ENCODE measurements at regions not wholly inside any gene's neighbourhood (a gene's known extent, or its start where the extent isn't known, plus 50 kb on each side); places are given as distances from the start of the nearest gene placed in this dataset.

DNA sequence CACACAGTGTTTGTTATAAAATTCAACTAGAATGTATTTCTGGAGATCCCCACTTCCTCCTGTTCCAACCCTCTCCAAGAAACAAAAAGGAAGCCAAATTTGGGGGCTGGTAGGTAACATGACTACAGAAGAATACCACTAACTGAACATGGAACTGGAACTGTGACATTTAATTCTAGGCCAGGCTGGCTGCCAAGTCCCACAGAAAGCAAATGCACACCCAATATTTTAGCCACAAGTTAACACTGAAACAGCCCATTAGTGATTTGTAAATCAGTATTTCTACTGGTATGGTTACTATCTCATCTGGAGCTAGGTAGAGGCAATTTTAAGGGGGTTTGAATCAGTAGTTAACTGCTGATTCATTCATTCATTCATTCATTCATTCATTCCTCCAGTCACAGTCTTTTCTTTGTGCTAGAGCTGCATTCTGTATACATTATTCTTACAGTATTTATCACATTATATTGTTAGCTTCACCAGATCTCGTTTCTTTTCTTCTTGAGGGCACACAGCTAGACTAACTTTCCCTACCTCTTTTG, 131.7 kb upstream of the GDNF start:
- intact Hi-C loops (cut with DNase I) = no loop called here
- DNase-seq (ENCODE audit: extremely low spot score) = no peak
- Histone ChIP-seq H3K27me3 (no peaks in the 10 kb centered on the region), H3K9me3 (no peaks in the 10 kb centered on the region), H3K4me3 (no peak overlapping the region), H3K27ac (replicated peaks in 1 of 4) (no peak overlapping the region), H3K4me1 (peaks cover 0 to 10% (median 7%) of the 10 kb centered on the region in 4 donors), H3K36me3 (no peaks in the 10 kb centered on the region)
- TF ChIP-seq EP300 (IDR thresholded peaks at IDR 0.05) (no peak), POLR2A (IDR thresholded peaks at IDR 0.05; ENCODE audit: low read depth) (no peak), POLR2AphosphoS5 (IDR thresholded peaks at IDR 0.05) (no peak)
- TF ChIP-seq, protein P1, sequence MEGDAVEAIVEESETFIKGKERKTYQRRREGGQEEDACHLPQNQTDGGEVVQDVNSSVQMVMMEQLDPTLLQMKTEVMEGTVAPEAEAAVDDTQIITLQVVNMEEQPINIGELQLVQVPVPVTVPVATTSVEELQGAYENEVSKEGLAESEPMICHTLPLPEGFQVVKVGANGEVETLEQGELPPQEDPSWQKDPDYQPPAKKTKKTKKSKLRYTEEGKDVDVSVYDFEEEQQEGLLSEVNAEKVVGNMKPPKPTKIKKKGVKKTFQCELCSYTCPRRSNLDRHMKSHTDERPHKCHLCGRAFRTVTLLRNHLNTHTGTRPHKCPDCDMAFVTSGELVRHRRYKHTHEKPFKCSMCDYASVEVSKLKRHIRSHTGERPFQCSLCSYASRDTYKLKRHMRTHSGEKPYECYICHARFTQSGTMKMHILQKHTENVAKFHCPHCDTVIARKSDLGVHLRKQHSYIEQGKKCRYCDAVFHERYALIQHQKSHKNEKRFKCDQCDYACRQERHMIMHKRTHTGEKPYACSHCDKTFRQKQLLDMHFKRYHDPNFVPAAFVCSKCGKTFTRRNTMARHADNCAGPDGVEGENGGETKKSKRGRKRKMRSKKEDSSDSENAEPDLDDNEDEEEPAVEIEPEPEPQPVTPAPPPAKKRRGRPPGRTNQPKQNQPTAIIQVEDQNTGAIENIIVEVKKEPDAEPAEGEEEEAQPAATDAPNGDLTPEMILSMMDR (IDR thresholded peaks at IDR 0.05) = no peak
- 78% methylated on average over 1 of the region's 1 CpG for WGBS

DNA sequence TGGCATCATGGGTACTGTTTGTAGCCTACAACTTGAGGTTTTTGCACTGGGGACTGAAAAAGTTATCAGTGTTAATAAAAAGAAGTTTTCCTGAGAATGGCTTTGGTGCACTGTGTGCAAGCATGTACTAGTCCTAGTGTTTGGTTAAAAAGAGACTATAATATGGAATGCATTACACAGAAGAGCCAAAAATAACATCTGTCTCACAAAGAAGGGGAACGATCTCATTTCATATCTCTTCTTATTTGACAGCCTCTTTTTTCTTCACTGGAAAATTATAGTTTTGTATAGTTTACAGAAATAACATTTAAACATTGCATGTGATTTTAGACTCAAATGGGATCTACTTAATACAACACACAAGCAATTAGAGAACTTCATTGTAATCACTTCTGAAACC, 127.0 kb upstream of the GDNF start:
- Histone ChIP-seq H3K9me3 (no peaks in the 10 kb centered on the region), H3K36me3 (no peaks in the 10 kb centered on the region), H3K27me3 (no peaks in the 10 kb centered on the region), H3K4me1 (peaks cover 0 to 17% (median 11%) of the 10 kb centered on the region in 4 donors), H3K27ac (replicated peaks in 1 of 4) (no peak overlapping the region), H3K4me3 (no peak overlapping the region)
- DNase-seq (ENCODE audit: extremely low spot score) = no peak
- 5% methylated on average over 1 of the region's 1 CpG for WGBS
- intact Hi-C loops (cut with DNase I) = no loop called here
- TF ChIP-seq, protein P1 (IDR thresholded peaks at IDR 0.05) = no peak
- TF ChIP-seq POLR2A (IDR thresholded peaks at IDR 0.05; ENCODE audit: low read depth) = no peak
- TF ChIP-seq EP300 (IDR thresholded peaks at IDR 0.05) = no peak
- no peak for TF ChIP-seq POLR2AphosphoS5 (IDR thresholded peaks at IDR 0.05)

DNA sequence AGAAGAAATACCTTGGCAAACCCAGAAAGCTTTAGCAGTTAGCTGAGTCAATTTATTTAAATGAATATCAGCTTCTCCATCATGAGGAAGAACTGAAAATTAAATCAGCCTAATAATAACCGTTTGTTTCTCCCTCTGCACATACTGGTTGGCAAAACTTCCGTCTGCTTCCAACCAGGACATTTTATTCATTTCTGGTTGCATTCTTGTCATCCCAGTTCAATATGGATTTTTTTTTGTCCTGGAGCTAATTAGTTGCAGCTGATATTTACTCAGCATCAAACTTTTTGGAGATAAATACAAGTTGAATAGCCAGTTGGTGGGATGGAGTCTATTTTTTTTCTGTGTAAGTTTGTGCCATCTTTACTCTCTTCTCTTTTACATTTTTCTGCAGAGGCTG, 126.5 kb upstream of the GDNF start:
- DNase-seq (ENCODE audit: extremely low spot score) = no peak
- no peaks in the 10 kb centered on the region for H3K9me3 ChIP-seq
- TF ChIP-seq POLR2A (IDR thresholded peaks at IDR 0.05; ENCODE audit: low read depth) (no peak), POLR2AphosphoS5 (IDR thresholded peaks at IDR 0.05) (no peak), EP300 (IDR thresholded peaks at IDR 0.05) (no peak)
- TF ChIP-seq, protein P1 (IDR thresholded peaks at IDR 0.05) = no peak
- H3K27ac ChIP-seq (replicated peaks in 1 of 4) = no peak overlapping the region
- 51% methylated on average over 2 of the region's 2 CpGs for WGBS
- peaks cover 0 to 17% (median 11%) of the 10 kb centered on the region in 4 donors for H3K4me1 ChIP-seq
- no peak overlapping the region for H3K4me3 ChIP-seq
- H3K36me3 ChIP-seq = no peaks in the 10 kb centered on the region
- intact Hi-C loops (cut with DNase I) = no loop called here
- no peaks in the 10 kb centered on the region for H3K27me3 ChIP-seq

DNA sequence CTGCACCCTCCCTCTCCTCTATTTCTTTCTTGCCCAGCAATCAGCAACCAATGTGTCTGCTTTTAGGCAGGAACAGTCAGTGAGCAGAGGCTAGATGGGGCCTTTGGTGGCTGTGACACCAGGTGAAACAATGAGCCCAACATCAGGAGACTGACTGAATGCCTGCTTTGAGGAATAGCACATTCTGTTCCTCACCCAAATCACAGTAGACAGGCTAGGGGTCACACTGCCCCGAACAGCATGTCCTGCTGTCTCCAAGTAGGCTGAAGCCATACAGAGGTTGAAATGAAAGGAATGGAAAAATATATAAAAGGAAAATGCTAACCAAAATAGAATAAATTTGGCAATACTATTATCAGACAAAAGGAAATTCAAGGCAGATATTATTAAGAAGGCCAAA, 122.5 kb upstream of the GDNF start:
- Histone ChIP-seq H3K4me3 (no peak overlapping the region), H3K36me3 (no peaks in the 10 kb centered on the region), H3K9me3 (peaks cover 0 to 25% (median 15%) of the 10 kb centered on the region in 4 donors), H3K27me3 (no peaks in the 10 kb centered on the region), H3K27ac (replicated peaks in 1 of 4) (no peak overlapping the region), H3K4me1 (peaks cover 0 to 15% (median 10%) of the 10 kb centered on the region in 4 donors)
- no peak for DNase-seq (ENCODE audit: extremely low spot score)
- 90% methylated on average over 1 of the region's 1 CpG for WGBS
- intact Hi-C loops (cut with DNase I) = no loop called here
- no peak for TF ChIP-seq POLR2AphosphoS5 (IDR thresholded peaks at IDR 0.05)
- TF ChIP-seq, protein P1 (IDR thresholded peaks at IDR 0.05) = no peak
- no peak for TF ChIP-seq EP300 (IDR thresholded peaks at IDR 0.05)
- no peak for TF ChIP-seq POLR2A (IDR thresholded peaks at IDR 0.05; ENCODE audit: low read depth)

DNA sequence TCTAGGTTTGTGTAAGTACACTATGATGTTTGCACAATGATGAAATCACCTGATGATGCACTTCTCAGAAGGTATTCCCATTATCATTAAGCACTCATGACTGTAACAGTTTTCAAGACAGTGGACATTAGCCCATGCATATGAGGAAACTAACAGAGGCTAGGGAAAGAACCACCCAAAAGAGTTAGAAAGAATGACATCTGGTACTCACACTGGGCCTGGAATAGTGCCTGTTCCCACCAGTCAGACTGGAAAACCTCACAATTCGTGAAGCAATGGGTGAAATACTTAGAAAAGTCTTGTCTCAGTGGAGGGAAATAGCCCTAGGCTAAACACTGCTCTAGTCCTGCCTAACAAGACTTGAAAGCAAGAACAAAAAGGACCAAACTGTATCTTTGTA, 117.4 kb upstream of the GDNF start:
- 84% methylated on average over 1 of the region's 1 CpG for WGBS
- Histone ChIP-seq H3K27me3 (no peaks in the 10 kb centered on the region), H3K4me3 (no peak overlapping the region), H3K36me3 (no peaks in the 10 kb centered on the region), H3K27ac (replicated peaks in 1 of 4) (no peak overlapping the region), H3K9me3 (peaks cover 0 to 25% (median 15%) of the 10 kb centered on the region in 4 donors), H3K4me1 (no peaks in the 10 kb centered on the region)
- intact Hi-C loops (cut with DNase I) = no loop called here
- no peak for DNase-seq (ENCODE audit: extremely low spot score)
- TF ChIP-seq, protein P1 (IDR thresholded peaks at IDR 0.05) = no peak
- TF ChIP-seq POLR2AphosphoS5 (IDR thresholded peaks at IDR 0.05) = no peak
